Stomach smooth muscle (tissue), 2 donors: ENCODE measurements at regions not wholly inside any gene's neighbourhood (a gene's known extent, or its start where the extent isn't known, plus 50 kb on each side); places are given as distances from the start of the nearest gene placed in this dataset.

Experiments used
- H3K27ac ChIP-seq: one replicate; pipeline ENCODE4 v1.7.0; 2013; ENCODE audit warnings: mild to moderate bottlenecking, low read length, inconsistent platforms
- H3K27me3 ChIP-seq, 2 donors: one replicate each; pipeline ENCODE4 v1.7.0; 2013; ENCODE audit warnings: low read length in 2 of 2; ENCODE audit not compliant: insufficient read depth in 2 of 2, control insufficient read depth in 1 of 2
- H3K36me3 ChIP-seq, 2 donors: one replicate each; pipeline ENCODE4 v1.7.0; 2013; ENCODE audit warnings: low read length in 2 of 2; ENCODE audit not compliant: control insufficient read depth in 2 of 2, insufficient read depth in 2 of 2
- H3K4me1 ChIP-seq: one replicate; pipeline ENCODE4 v1.7.0; 2013; ENCODE audit warnings: low read length; ENCODE audit not compliant: control insufficient read depth, insufficient read depth
- H3K4me3 ChIP-seq, 2 donors: one replicate each; pipeline ENCODE4 v1.7.0; 2013; ENCODE audit warnings: low read length in 2 of 2
- H3K9ac ChIP-seq, 2 donors: one replicate each; pipeline ENCODE4 v1.7.0; 2013; ENCODE audit warnings: low read length in 2 of 2, mild to moderate bottlenecking in 1 of 2
- H3K9me3 ChIP-seq, 2 donors: one replicate each; pipeline ENCODE4 v1.7.0; 2013; ENCODE audit warnings: low read length in 2 of 2; ENCODE audit not compliant: control insufficient read depth in 2 of 2
- donor health status: healthy.
- donor health status: Pancreatic carcinoma.

- Histone ChIP-seq H3K27ac (no peak overlapping the region), H3K4me1 (no peaks in the 10 kb centered on the region), H3K27me3 (peaks cover 0 to 7% of the 10 kb centered on the region in 2 donors), H3K36me3 (no peaks in the 10 kb centered on the region), H3K9ac (no peak overlapping the region), H3K9me3 (peaks cover 0 to 5% of the 10 kb centered on the region in 2 donors), H3K4me3 (no peak overlapping the region)
These were observed 542.1 kb downstream of the TCERG1L start for GRCh38 chr10:130769146-130770017.

GRCh38 chr10:130770018-130770630 lies 541.4 kb downstream of the TCERG1L start:
- no peak overlapping the region for H3K27ac ChIP-seq
- H3K9ac ChIP-seq, result no peak overlapping the region
- H3K27me3 ChIP-seq, result peaks cover 0 to 7% of the 10 kb centered on the region in 2 donors
- no peaks in the 10 kb centered on the region for H3K36me3 ChIP-seq
- H3K4me1 ChIP-seq, result no peaks in the 10 kb centered on the region
- no peak overlapping the region for H3K4me3 ChIP-seq
- H3K9me3 ChIP-seq, result peaks cover 0 to 5% of the 10 kb centered on the region in 2 donors

GRCh38 chr10:130771491-130771946 lies 540.0 kb downstream of the TCERG1L start:
- Histone ChIP-seq H3K4me1 (no peaks in the 10 kb centered on the region), H3K9me3 (peaks cover 0 to 5% of the 10 kb centered on the region in 2 donors), H3K27me3 (peaks cover 0 to 3% of the 10 kb centered on the region in 2 donors), H3K27ac (no peak overlapping the region), H3K36me3 (no peaks in the 10 kb centered on the region), H3K4me3 (no peak overlapping the region), H3K9ac (no peak overlapping the region)

GRCh38 chr10:130772056-130772455 lies 539.5 kb downstream of the TCERG1L start:
- Histone ChIP-seq H3K9me3 (peaks cover 0 to 5% of the 10 kb centered on the region in 2 donors), H3K36me3 (no peaks in the 10 kb centered on the region), H3K9ac (no peak overlapping the region), H3K4me1 (no peaks in the 10 kb centered on the region), H3K4me3 (no peak overlapping the region), H3K27ac (no peak overlapping the region), H3K27me3 (peaks cover 0 to 3% of the 10 kb centered on the region in 2 donors)

GRCh38 chr10:130772676-130773075 lies 538.8 kb downstream of the TCERG1L start:
- Histone ChIP-seq H3K27ac (no peak overlapping the region), H3K27me3 (peaks cover 0 to 3% of the 10 kb centered on the region in 2 donors), H3K9me3 (peaks cover 0 to 5% of the 10 kb centered on the region in 2 donors), H3K9ac (no peak overlapping the region), H3K36me3 (no peaks in the 10 kb centered on the region), H3K4me3 (no peak overlapping the region), H3K4me1 (no peaks in the 10 kb centered on the region)

- Histone ChIP-seq H3K27ac (no peak overlapping the region), H3K36me3 (no peaks in the 10 kb centered on the region), H3K9ac (no peak overlapping the region), H3K27me3 (peaks cover 0 to 3% of the 10 kb centered on the region in 2 donors), H3K4me3 (no peak overlapping the region), H3K9me3 (peaks cover 0 to 5% of the 10 kb centered on the region in 2 donors), H3K4me1 (no peaks in the 10 kb centered on the region)
These were observed 537.6 kb downstream of the TCERG1L start for GRCh38 chr10:130773941-130774340.

- Histone ChIP-seq H3K27ac (no peak overlapping the region), H3K4me3 (no peak overlapping the region), H3K36me3 (no peaks in the 10 kb centered on the region), H3K4me1 (no peaks in the 10 kb centered on the region), H3K9ac (no peak overlapping the region), H3K9me3 (no peaks in the 10 kb centered on the region), H3K27me3 (peaks cover 0 to 3% of the 10 kb centered on the region in 2 donors)
These were observed 536.6 kb downstream of the TCERG1L start for GRCh38 chr10:130774871-130775270.

GRCh38 chr10:130775311-130775710 lies 536.2 kb downstream of the TCERG1L start:
- H3K27ac ChIP-seq, result no peak overlapping the region
- no peak overlapping the region for H3K4me3 ChIP-seq
- no peaks in the 10 kb centered on the region for H3K9me3 ChIP-seq
- no peaks in the 10 kb centered on the region for H3K4me1 ChIP-seq
- H3K36me3 ChIP-seq, result no peaks in the 10 kb centered on the region
- no peak overlapping the region for H3K9ac ChIP-seq
- H3K27me3 ChIP-seq, result peaks cover 0 to 3% of the 10 kb centered on the region in 2 donors

GRCh38 chr10:130776724-130777123 lies 534.8 kb downstream of the TCERG1L start:
- Histone ChIP-seq H3K9ac (no peak overlapping the region), H3K4me1 (no peaks in the 10 kb centered on the region), H3K27ac (no peak overlapping the region), H3K4me3 (no peak overlapping the region), H3K27me3 (peaks cover 0 to 6% of the 10 kb centered on the region in 2 donors), H3K9me3 (no peaks in the 10 kb centered on the region), H3K36me3 (no peaks in the 10 kb centered on the region)

- Histone ChIP-seq H3K9ac (no peak overlapping the region), H3K4me3 (no peak overlapping the region), H3K27ac (no peak overlapping the region), H3K9me3 (no peaks in the 10 kb centered on the region), H3K4me1 (no peaks in the 10 kb centered on the region), H3K27me3 (peaks cover 0 to 6% of the 10 kb centered on the region in 2 donors), H3K36me3 (no peaks in the 10 kb centered on the region)
These were observed 533.9 kb downstream of the TCERG1L start for GRCh38 chr10:130777507-130778165.
